SK-N-SH treated with all-trans-retinoic acid at 6 μM for 48 hours (cell line): ENCODE measurements at regions not wholly inside any gene's neighbourhood (a gene's known extent, or its start where the extent isn't known, plus 50 kb on each side); places are given as distances from the start of the nearest gene placed in this dataset.

ENCODE experiments used
- ARNTL ChIP-seq: fragments of 450-650 bp; formaldehyde crosslinking; IDR thresholded peaks from 2 replicates; pipeline ENCODE4 v1.5.0; 2020; ENCODE audit warnings: low read depth, mild to moderate bottlenecking, moderate library complexity, borderline replicate concordance
- ISL1 ChIP-seq: fragments of 250-450 bp; sonication (Bioruptor Pico); IDR thresholded peaks from 2 replicates; pipeline ENCODE4 v2.1.2; 2022; ENCODE audit warnings: mild to moderate bottlenecking, moderate library complexity
- RARB ChIP-seq: fragments of 250-450 bp; sonication (Bioruptor Pico); IDR thresholded peaks from 2 replicates; pipeline ENCODE4 v1.8.0; 2021; ENCODE audit warnings: mild to moderate bottlenecking, moderate library complexity
- TF ChIP-seq, protein P1 (sequence below): fragments of 250-450 bp; sonication (Bioruptor Pico); IDR thresholded peaks from 2 replicates; pipeline ENCODE4 v1.5.1; 2020; ENCODE audit warnings: low read depth, mild to moderate bottlenecking, moderate library complexity
- TF ChIP-seq, protein P2 (sequence below): fragments of 250-450 bp; sonication (Bioruptor Pico); IDR thresholded peaks from 2 replicates; pipeline ENCODE4 v1.8.0; 2020; ENCODE audit warnings: mild to moderate bottlenecking, moderate library complexity, borderline replicate concordance

DNA sequence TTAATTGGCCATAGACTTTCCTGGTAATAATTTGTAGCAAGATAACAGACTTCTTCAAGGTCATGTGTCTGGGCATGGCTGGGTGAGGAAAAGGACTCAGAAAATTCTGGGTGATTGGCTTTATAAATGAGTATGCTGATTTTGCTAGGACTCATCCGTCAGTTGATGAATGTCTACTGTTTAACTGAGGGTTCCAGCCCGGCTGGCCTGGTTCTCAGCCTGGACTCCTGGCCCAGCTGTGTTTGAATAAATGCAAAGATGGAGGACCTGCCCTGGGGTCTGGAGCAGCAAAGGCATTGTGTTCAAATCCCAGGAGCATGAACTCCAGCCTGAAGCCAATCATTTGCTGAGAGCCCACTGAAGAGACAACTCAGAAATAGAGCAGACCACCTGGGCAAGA, 323.2 kb downstream of the LRFN2 start:
- TF ChIP-seq, protein P1, sequence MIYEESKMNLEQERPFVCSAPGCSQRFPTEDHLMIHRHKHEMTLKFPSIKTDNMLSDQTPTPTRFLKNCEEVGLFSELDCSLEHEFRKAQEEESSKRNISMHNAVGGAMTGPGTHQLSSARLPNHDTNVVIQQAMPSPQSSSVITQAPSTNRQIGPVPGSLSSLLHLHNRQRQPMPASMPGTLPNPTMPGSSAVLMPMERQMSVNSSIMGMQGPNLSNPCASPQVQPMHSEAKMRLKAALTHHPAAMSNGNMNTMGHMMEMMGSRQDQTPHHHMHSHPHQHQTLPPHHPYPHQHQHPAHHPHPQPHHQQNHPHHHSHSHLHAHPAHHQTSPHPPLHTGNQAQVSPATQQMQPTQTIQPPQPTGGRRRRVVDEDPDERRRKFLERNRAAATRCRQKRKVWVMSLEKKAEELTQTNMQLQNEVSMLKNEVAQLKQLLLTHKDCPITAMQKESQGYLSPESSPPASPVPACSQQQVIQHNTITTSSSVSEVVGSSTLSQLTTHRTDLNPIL (CRISPR knock-in tag) = no peak
- TF ChIP-seq RARB (CRISPR knock-in tag) (no peak), ISL1 (no peak), ARNTL (CRISPR knock-in tag) (no peak)
- TF ChIP-seq, protein P2, sequence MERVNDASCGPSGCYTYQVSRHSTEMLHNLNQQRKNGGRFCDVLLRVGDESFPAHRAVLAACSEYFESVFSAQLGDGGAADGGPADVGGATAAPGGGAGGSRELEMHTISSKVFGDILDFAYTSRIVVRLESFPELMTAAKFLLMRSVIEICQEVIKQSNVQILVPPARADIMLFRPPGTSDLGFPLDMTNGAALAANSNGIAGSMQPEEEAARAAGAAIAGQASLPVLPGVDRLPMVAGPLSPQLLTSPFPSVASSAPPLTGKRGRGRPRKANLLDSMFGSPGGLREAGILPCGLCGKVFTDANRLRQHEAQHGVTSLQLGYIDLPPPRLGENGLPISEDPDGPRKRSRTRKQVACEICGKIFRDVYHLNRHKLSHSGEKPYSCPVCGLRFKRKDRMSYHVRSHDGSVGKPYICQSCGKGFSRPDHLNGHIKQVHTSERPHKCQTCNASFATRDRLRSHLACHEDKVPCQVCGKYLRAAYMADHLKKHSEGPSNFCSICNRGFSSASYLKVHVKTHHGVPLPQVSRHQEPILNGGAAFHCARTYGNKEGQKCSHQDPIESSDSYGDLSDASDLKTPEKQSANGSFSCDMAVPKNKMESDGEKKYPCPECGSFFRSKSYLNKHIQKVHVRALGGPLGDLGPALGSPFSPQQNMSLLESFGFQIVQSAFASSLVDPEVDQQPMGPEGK = no peak
